Left colon (tissue), 2 donors: ENCODE measurements at regions not wholly inside any gene's neighbourhood (a gene's known extent, or its start where the extent isn't known, plus 50 kb on each side); places are given as distances from the start of the nearest gene placed in this dataset.

Experiments
- ATAC-seq: fragments of 200-7000 bp; cut with Tn5 transposase; one replicate; pipeline ENCODE4 v1.9.1; 2020; ENCODE audit warnings: mild to moderate bottlenecking, moderate library complexity
- DNase-seq, 2 donors: peaks; one replicate each; pipeline ENCODE4 v3.0.0-alpha.2; 2020
- intact Hi-C, 2 donors: fragments of 100-400 bp; cut with DNase I in 1 of 2; cut with micrococcal nuclease in 1 of 2; formaldehyde crosslinking; loops; one replicate each; pipeline versions ENCODE4 v1.11.2 to v1.14.0; 2022; cut with DNase I, micrococcal nuclease
- donor health status: DM: no; HTN: no; CAD: no.
- donor health status: DM: yes; HTN: yes; CAD: no.

- DNase-seq (no peak), ATAC-seq (no peak)
- intact Hi-C loops: no loop called here
Measured at GRCh38 chr14:82438436-82438835, 904.8 kb upstream of the SEL1L start.

- intact Hi-C loops: no loop called here
- ATAC-seq: no peak
- DNase-seq: no peak
Measured at GRCh38 chr14:82441270-82441669, 907.6 kb upstream of the SEL1L start.

- DNase-seq (no peak), ATAC-seq (no peak)
- intact Hi-C loops: no loop called here
Measured at GRCh38 chr14:82445810-82446570, 912.3 kb upstream of the SEL1L start.

- DNase-seq (no peak), ATAC-seq (no peak)
- intact Hi-C loops: no loop called here
Measured at GRCh38 chr14:82447586-82447985, 913.9 kb upstream of the SEL1L start.

- no peak for ATAC-seq
- intact Hi-C loops: no loop called here
- DNase-seq: no peak
Measured at GRCh38 chr14:82449926-82450468, 916.3 kb upstream of the SEL1L start.

GRCh38 chr14:82451675-82452074 is 918.0 kb upstream of the SEL1L start:
- DNase-seq (no peak), ATAC-seq (no peak)
- intact Hi-C loops: no loop called here

- ATAC-seq: no peak
- no peak for DNase-seq
- intact Hi-C loops: no loop called here
Measured at GRCh38 chr14:82482345-82482744, 948.7 kb upstream of the SEL1L start.

- ATAC-seq (no peak), DNase-seq (no peak)
- intact Hi-C loops: no loop called here
Measured at GRCh38 chr14:82488473-82488872, 954.8 kb upstream of the SEL1L start.

GRCh38 chr14:82490397-82490796 is 956.7 kb upstream of the SEL1L start:
- DNase-seq: no peak
- no peak for ATAC-seq
- intact Hi-C loops: no loop called here

- ATAC-seq: no peak
- intact Hi-C loops: no loop called here
- no peak for DNase-seq
Measured at GRCh38 chr14:82492157-82492556, 958.5 kb upstream of the SEL1L start.

- intact Hi-C loops: no loop called here
- no peak for ATAC-seq
Measured at GRCh38 chr14:82500222-82500621, 966.6 kb upstream of the SEL1L start.

GRCh38 chr14:82501554-82501953 is 967.9 kb upstream of the SEL1L start:
- intact Hi-C loops: no loop called here
- ATAC-seq: no peak
- no peak for DNase-seq

More at GRCh38 chr14:82500222-82500621, 966.6 kb upstream of the SEL1L start:
- DNase-seq: no peak

- ATAC-seq: no peak
- intact Hi-C loops: no loop called here
- DNase-seq: no peak
Measured at GRCh38 chr14:82502043-82502442, 968.4 kb upstream of the SEL1L start.

GRCh38 chr14:82504894-82505293 is 971.2 kb upstream of the SEL1L start:
- intact Hi-C loops: no loop called here
- ATAC-seq: no peak
- DNase-seq: no peak

- ATAC-seq: no peak
- intact Hi-C loops: no loop called here
- DNase-seq: no peak
Measured at GRCh38 chr14:82510007-82510406, 976.4 kb upstream of the SEL1L start.

- no peak for DNase-seq
- ATAC-seq: no peak
- intact Hi-C loops: no loop called here
Measured at GRCh38 chr14:82511399-82511798, 977.7 kb upstream of the SEL1L start.

- no peak for ATAC-seq
- intact Hi-C loops: no loop called here
Measured at GRCh38 chr14:82520765-82521164, 987.1 kb upstream of the SEL1L start.

GRCh38 chr14:82521191-82521590 is 987.5 kb upstream of the SEL1L start:
- ATAC-seq (no peak), DNase-seq (no peak)
- intact Hi-C loops: no loop called here

More at GRCh38 chr14:82520765-82521164, 987.1 kb upstream of the SEL1L start:
- no peak for DNase-seq

GRCh38 chr14:82528016-82528415 is 994.4 kb upstream of the SEL1L start:
- ATAC-seq: no peak
- intact Hi-C loops: no loop called here
- DNase-seq: no peak

- intact Hi-C loops: no loop called here
- DNase-seq (no peak), ATAC-seq (no peak)
Measured at GRCh38 chr14:82533351-82533750, 999.7 kb upstream of the SEL1L start.

- intact Hi-C loops: no loop called here
Measured at GRCh38 chr14:82536566-82536965, 1002.9 kb upstream of the SEL1L start.

More at GRCh38 chr14:82536566-82536965, 1002.9 kb upstream of the SEL1L start:
- no peak for DNase-seq
- no peak for ATAC-seq
